HG03066 (cell line): ENCODE measurements at regions not wholly inside any gene's neighbourhood (a gene's known extent, or its start where the extent isn't known, plus 50 kb on each side); places are given as distances from the start of the nearest gene placed in this dataset.

Experiments
- ATAC-seq: cut with Tn5 transposase; IDR thresholded peaks from one replicate; pipeline ENCODE4 v1.9.1; 2021; ENCODE audit warnings: low read depth; ENCODE audit not compliant: unreplicated experiment

DNA sequence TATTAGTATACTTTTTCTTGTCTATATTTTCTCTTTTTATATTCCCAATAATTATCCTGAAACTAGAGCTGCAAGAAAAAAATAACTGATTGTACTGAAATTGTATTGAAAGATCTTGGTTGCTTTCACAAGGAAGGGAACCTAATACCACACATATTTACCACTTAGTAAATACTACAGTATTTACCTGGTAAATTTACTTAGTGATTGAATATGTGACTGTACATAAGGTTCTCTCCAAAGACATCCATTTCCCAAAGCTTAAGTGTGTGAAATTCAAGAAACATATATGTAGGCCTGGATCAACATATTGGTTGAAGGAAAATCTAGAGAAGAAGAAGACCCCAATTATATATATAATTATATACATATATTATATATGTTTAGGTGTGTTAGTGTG lies 1272.7 kb downstream of the C4orf33 start:
- ATAC-seq, result no peak

DNA sequence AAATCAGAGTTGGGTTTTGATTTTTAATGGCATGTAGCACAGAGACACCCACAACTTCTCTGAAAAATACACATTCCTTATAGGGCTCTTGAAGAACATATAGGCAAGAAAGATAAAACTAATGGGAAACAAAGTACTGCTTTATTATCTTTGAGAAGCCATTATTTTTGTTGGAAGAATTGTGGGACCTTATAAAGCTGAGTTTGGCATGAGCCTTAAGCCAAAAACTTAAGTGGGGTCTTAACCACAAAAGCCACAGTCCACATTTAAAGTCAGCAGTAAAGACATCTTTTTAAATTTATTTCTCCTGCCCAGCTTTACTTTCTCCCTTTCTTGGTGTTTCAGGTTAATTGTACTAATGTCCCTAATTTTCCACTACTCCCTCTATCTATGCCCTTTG lies 1297.3 kb downstream of the C4orf33 start:
- no peak for ATAC-seq

DNA sequence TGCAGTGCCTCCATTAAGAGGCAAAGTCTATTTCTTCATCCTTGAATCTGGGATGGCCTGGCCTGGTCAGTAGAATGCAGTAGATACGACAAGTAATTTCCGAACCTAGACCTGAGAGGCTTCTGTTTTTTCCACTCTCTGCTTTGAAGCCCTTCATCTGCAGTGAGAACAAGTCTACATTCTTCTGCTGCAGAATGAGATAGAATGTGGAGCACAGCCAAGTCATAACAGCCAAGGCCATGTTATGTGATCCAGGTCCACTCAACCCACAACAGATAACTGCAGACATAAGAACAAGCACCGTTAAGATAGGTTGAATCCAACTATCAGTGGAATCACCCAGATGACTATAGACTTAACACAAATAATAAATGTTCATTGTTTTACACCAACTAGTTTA lies 1297.7 kb downstream of the C4orf33 start:
- no peak for ATAC-seq

DNA sequence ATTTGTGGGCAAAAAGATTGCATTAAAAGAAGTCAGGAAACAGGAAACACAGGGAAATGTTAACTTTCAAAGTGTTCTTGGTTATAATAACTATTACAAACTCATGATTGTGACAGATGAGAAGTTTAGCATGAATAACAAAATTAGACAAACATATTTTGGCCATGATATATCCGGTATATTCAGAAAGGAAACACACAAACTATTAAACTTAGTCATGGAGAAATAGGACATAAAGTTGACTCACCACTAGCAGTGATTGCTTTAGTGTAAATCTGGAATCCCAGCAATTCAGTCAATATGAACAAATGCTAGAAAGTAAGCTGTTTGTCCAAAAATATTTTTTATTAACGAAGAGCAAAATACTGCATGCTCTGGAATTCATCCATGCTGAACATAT lies 1299.9 kb downstream of the C4orf33 start:
- no peak for ATAC-seq

DNA sequence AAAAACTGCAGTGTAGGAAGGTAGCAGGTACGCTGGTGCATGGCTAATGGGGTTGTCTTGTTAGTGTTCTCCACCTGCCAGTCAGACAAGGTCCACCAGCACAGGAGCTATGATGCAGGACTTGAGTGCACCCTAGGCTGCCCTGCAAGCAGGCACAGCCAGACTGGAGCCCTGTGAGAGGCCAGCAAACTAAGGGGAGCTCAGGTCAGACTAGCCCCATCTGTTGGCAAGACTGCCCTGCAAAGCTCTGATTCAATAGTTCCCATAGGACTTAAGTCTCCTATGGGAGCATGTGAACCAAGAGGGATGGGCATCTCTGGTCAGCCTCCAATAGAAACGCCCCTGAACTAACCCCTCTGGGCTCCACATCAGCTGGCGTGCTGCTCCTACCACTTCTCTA lies 1307.3 kb downstream of the C4orf33 start:
- ATAC-seq, result no peak

- no peak for ATAC-seq
Observed at GRCh38 chr4:130416228-130416627, 1320.3 kb downstream of the C4orf33 start.

- no peak for ATAC-seq
Observed at GRCh38 chr4:130419211-130419975, 1323.4 kb downstream of the C4orf33 start.

GRCh38 chr4:130422261-130422660 lies 1326.3 kb downstream of the C4orf33 start:
- no peak for ATAC-seq

GRCh38 chr4:130424211-130424610 lies 1328.3 kb downstream of the C4orf33 start:
- no peak for ATAC-seq

GRCh38 chr4:130432289-130432688 lies 1336.3 kb downstream of the C4orf33 start:
- no peak for ATAC-seq

DNA sequence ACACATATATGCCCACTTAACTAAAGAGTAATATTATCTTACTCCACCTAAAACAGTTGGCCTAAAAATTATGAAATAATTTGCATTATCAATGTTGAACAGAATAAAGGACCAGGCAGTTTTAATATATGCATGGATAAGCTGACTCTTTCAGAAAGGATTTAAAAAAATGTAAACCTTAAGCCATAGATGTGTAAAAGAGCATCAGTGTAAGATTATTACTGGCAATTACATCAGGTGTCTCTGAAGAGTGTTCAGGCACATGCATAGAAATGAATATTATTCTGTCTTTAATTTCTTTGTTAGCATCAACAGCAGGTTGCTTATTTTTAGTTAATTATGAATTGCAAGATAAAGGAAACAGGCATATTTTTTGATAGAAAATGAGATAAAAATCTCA lies 1353.8 kb downstream of the C4orf33 start:
- ATAC-seq, result no peak

DNA sequence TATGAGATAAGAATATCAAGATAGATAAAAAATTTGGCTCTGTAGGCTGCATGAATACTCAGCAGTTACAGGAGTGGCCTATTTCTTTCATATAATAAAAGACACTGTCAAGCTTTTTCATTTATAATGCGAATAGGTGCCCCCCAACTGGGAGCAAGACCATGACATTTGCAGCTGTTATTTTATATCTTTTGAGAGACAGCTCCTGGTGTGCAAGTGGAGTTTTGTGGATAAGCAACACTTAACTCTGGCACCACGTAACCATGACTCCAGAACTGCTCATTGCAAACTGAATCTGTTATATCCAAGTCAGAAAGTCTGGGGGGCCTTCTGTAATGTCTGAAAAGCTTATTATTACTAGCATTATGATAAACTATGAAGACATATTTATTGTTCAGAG lies 1372.4 kb downstream of the C4orf33 start:
- no peak for ATAC-seq

GRCh38 chr4:130478406-130478805 lies 1382.5 kb downstream of the C4orf33 start:
- no peak for ATAC-seq

DNA sequence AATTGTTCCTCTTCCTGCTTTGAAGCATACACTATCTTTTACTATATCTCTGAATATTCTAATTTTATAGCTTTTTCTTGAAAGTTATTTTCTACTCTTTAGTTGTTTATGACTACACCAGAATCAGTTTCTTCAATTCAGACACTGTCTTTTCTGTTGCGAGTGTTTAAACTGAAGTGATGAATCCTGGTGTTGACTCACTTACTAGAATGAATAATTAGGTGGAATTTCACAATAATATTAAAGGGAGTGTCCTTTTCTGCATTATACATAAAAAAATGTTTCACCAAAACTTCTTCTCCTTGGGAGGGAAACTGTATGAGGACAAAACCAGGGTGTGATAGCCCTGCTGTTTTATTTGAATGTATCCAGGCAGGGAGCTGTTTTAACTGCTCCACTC lies 1383.1 kb downstream of the C4orf33 start:
- no peak for ATAC-seq

- no peak for ATAC-seq
Observed at GRCh38 chr4:130479674-130480073, 1383.7 kb downstream of the C4orf33 start.

- ATAC-seq, result no peak
Observed at GRCh38 chr4:130484826-130485225, 1388.9 kb downstream of the C4orf33 start.

- no peak for ATAC-seq
Observed at GRCh38 chr4:130485371-130485770, 1389.4 kb downstream of the C4orf33 start.

GRCh38 chr4:130486186-130486585 lies 1390.2 kb downstream of the C4orf33 start:
- no peak for ATAC-seq

DNA sequence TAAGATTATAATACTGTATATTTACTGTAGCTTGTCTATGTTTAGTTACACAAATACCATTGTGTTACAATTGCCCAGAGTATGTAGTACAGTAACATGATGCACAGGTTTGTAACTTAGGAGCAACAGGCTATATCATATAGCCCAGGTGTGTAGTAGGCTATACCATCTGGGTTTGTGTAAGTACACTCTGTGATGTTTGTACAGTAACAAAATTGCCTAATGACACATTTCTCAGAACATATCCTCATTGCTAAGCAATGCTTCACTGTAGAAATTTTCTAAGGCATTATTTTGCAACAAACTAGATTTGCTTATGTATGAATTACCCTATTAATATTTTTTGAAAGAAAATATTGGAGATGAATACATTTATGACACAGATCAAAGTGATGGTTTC lies 1390.9 kb downstream of the C4orf33 start:
- no peak for ATAC-seq

DNA sequence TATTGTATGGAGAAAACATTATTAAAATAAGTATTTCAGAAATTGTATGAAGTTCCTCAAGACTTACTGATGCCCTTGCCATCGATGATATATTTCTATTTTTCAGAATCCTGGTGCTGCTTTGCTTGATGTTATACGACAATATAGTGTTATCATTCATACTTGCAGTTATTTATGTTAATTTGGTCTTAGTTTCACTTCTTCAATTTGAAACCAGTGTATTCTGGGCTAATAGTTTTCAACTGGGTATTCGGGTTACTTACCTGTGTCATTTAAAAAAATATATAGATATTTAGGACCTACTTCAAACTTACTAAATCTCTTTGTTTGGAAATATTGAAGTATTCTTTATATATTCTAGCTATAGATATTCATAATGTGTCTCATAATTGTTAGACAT lies 1414.7 kb downstream of the C4orf33 start:
- no peak for ATAC-seq

DNA sequence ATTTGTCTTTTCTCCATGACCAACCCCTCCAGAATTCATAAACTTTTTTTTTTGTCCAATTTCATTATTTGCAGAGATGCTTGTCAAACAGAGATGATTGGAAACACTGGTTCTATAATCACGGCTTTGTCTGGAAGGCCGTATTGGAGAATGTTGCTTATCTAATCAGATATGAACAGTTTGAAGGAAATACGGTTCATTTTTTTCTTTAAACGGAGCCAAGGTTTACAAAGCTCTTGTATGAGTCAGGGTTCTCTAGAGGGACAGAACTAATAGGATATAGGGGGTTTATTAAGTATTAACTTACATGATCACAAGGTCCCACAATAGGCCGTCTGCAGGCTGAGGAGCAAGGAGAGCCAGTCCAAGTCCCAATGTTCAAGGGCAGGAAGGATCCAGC lies 1415.8 kb downstream of the C4orf33 start:
- no peak for ATAC-seq

- ATAC-seq, result no peak
Observed at GRCh38 chr4:130524057-130524456, 1428.1 kb downstream of the C4orf33 start.

- ATAC-seq, result no peak
Observed at GRCh38 chr4:130530505-130530904, 1434.6 kb downstream of the C4orf33 start.
